ENCODE measurements at regions not wholly inside any gene's neighbourhood (a gene's known extent, or its start where the extent isn't known, plus 50 kb on each side); places are given as distances from the start of the nearest gene placed in this dataset.

DNA sequence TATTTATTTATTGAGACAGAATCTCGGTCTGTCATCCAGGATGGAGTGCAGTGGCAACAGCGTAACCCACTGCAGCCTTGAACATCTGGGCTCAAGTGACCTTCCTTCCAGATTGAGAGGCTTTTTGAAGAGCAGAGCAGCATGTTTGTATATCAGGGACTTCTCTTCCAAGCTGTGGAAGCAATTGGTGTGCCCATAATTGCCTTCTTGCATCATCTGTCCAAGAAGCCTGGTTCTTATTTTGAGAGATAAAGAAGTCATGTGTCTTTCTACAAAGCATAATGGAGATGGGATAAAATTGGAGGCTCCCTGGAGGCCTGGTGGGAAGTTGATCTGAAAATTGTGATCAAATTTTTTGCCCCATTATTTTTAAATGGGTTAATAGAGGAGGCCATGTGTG, 183.8 kb upstream of the MCTP2 start:
- Histone ChIP-seq H4K20me1 (replicated peaks in 1 of 2; ENCODE audit: control insufficient read depth in 1 of 2, insufficient read depth in 2 of 2, low read length in 2 of 2) (peaks cover 0 to 9% of the 10 kb centered on the region in 2 experiments), H3K79me2 (ENCODE audit: control insufficient read depth in 1 of 2, insufficient read depth in 2 of 2, low read length in 2 of 2) (no peaks in the 10 kb centered on the region), H4K91ac (replicated peaks; ENCODE audit: insufficient read length, low read length) (no peak overlapping the region), H3K9me3 (ENCODE audit: insufficient read depth in 2 of 2, low read depth in 1 of 2, low read length in 1 of 2) (no peaks in the 10 kb centered on the region), H4K5ac (ENCODE audit: insufficient read length, low read depth, low read length) (no peak overlapping the region), H3K23ac (ENCODE audit: insufficient read length) (no peak overlapping the region), H3K56ac (replicated peaks; ENCODE audit: insufficient read length, low read depth, low read length) (no peak overlapping the region), H2BK5ac (ENCODE audit: low read depth, low read length) (no peak overlapping the region), H3K36me3 (ENCODE audit: control insufficient read depth in 2 of 4, insufficient read depth in 4 of 4, low read length in 3 of 4) (no peaks in the 10 kb centered on the region), H2AK5ac (ENCODE audit: low read depth, low read length) (no peak overlapping the region), H4K8ac (ENCODE audit: extremely low read depth, insufficient read depth, low read length) (no peak overlapping the region), H2BK20ac (ENCODE audit: low read length) (no peak overlapping the region), H2BK15ac (ENCODE audit: low read length) (no peak overlapping the region), H3K14ac (ENCODE audit: insufficient read length) (no peak overlapping the region), H3K27ac (ENCODE audit: low read depth, low read length) (no peak overlapping the region), H2BK12ac (ENCODE audit: low read depth, low read length) (no peak overlapping the region), H3K4ac (replicated peaks; ENCODE audit: insufficient read length, low read depth, low read length) (no peak overlapping the region), H3K4me2 (ENCODE audit: insufficient read depth in 1 of 2, low read depth in 2 of 2, low read length in 2 of 2) (no peak overlapping the region), H3K4me3 (ENCODE audit: extremely low read depth in 1 of 4, insufficient read depth in 2 of 4, low read depth in 3 of 4, low read length in 4 of 4) (no peak overlapping the region), H3K4me1 (replicated peaks in 1 of 4; ENCODE audit: control insufficient read depth in 3 of 4, insufficient read depth in 4 of 4, low read length in 3 of 4) (no peaks in the 10 kb centered on the region), H3K18ac (ENCODE audit: extremely low read depth, low read length) (no peak overlapping the region), H2BK120ac (replicated peaks; ENCODE audit: low read depth, low read length) (no peak overlapping the region), H3K79me1 (ENCODE audit: low read depth, low read length) (no peaks in the 10 kb centered on the region), H2AFZ (ENCODE audit: low read length) (no peak overlapping the region), H3K23me2 (ENCODE audit: low read depth, low read length) (peaks cover 10% of the 10 kb centered on the region; the same call in 1 of the 2 replicates), H3K27me3 (replicated peaks in 1 of 4; ENCODE audit: control insufficient read depth in 3 of 4, extremely low read depth in 1 of 4, insufficient read depth in 3 of 4, low read length in 3 of 4) (no peaks in the 10 kb centered on the region), H3K9ac (replicated peaks in 1 of 4; ENCODE audit: extremely low read depth in 1 of 4, low read depth in 3 of 4, low read length in 3 of 4) (no peak overlapping the region)
- ChIA-PET CTCF (ENCODE audit: partially characterized antibody) (no interaction called here), POLR2A (ENCODE audit: partially characterized antibody) (no interaction called here)
- TF ChIP-seq GTF2F1 (IDR thresholded peaks at IDR 0.05; ENCODE audit: borderline replicate concordance, low read depth, low read length), result no peak
- TF ChIP-seq SAP30 (IDR thresholded peaks at IDR 0.05; ENCODE audit: insufficient read depth, insufficient replicate concordance, low read length), result no peak
- TF ChIP-seq TAF1 (IDR thresholded peaks at IDR 0.05; ENCODE audit: low read depth, low read length), result no peak
- no peak for TF ChIP-seq POLR2AphosphoS5 (IDR thresholded peaks at IDR 0.05; ENCODE audit: low read depth, low read length)
- TF ChIP-seq SIN3A (conservative IDR thresholded peaks at IDR 0.05 in 1 of 2, IDR thresholded peaks at IDR 0.05 in 1 of 2; ENCODE audit: low read depth in 1 of 2, low read length in 2 of 2), result no peak
- DNase-seq (ENCODE audit: low read depth in 1 of 2, low spot score in 2 of 2) (no peak), FAIRE-seq (no peak)
- WGBS, 2 experiments (ENCODE audit: extremely low coverage in 1 of 2, insufficient coverage in 1 of 2, insufficient read length in 1 of 2, insufficient replicate concordance in 2 of 2, low coverage in 1 of 2, low lambda C conversion rate in 2 of 2, missing lambda C conversion rate in 1 of 2), result 98% methylated on average over 2 of the region's 2 CpGs; no CpG with 5 or more reads in 1 of the 2 experiments

All from H1 (cell line).